Upper lobe of left lung (tissue), 4 donors: ENCODE measurements at regions not wholly inside any gene's neighbourhood (a gene's known extent, or its start where the extent isn't known, plus 50 kb on each side); places are given as distances from the start of the nearest gene placed in this dataset.

Experiments used
- CTCF ChIP-seq, 6 experiments: fragments of 450-650 bp in 4 of 6; fragments of 200-600 bp in 2 of 6; sonication (generic) in 2 of 6; IDR thresholded peaks; one replicate each; pipeline ENCODE4 v1.5.1; 2016 to 2019; ENCODE audit warnings: antibody characterized with exemption in 6 of 6
- POLR2A ChIP-seq, 4 donors: fragments of 450-650 bp; IDR thresholded peaks; one replicate each; pipeline ENCODE4 v1.5.1; 2016 to 2017; ENCODE audit warnings: antibody characterized with exemption in 4 of 4, mild to moderate bottlenecking in 2 of 4
- POLR2AphosphoS5 ChIP-seq, 2 donors: sonication (generic); formaldehyde crosslinking; IDR thresholded peaks; one replicate each; pipeline ENCODE4 v1.5.1; 2017; ENCODE audit warnings: antibody characterized with exemption in 2 of 2

- TF ChIP-seq CTCF (IDR thresholded peaks at IDR 0.05) (no peak), POLR2AphosphoS5 (IDR thresholded peaks at IDR 0.05) (no peak), POLR2A (IDR thresholded peaks at IDR 0.05) (no peak)
Observed at GRCh38 chr20:50270034-50270395, 79.4 kb downstream of the CEBPB start.
